Kidney (tissue), 13 donors: ENCODE measurements at regions not wholly inside any gene's neighbourhood (a gene's known extent, or its start where the extent isn't known, plus 50 kb on each side); places are given as distances from the start of the nearest gene placed in this dataset.

Source experiments
- DNase-seq, 5 donors: peaks; one replicate each; pipeline ENCODE4 v3.0.0-alpha.2; 2013 to 2020
- FAIRE-seq: peaks from 2 replicates; lab custom pipeline; 2012; peaks lifted over from hg19 to GRCh38; lab: Jason Lieb, UNC
- H3K27ac ChIP-seq, 2 donors: one replicate each; pipeline ENCODE4 v1.7.0; 2013; ENCODE audit warnings: low read depth in 2 of 2, low read length in 2 of 2, inconsistent platforms in 1 of 2
- H3K27me3 ChIP-seq: one replicate; pipeline ENCODE4 v1.7.1; 2013; ENCODE audit warnings: low read length, inconsistent platforms; ENCODE audit not compliant: control insufficient read depth, insufficient read depth
- H3K36me3 ChIP-seq, 3 donors: one replicate each; pipeline versions ENCODE4 v1.7.0 to v1.7.1; 2013; ENCODE audit warnings: low read length in 3 of 3, control low read depth in 1 of 3, inconsistent platforms in 1 of 3; ENCODE audit not compliant: insufficient read depth in 3 of 3, control insufficient read depth in 2 of 3
- H3K4me1 ChIP-seq, 3 donors: one replicate each; pipeline versions ENCODE4 v1.7.0 to v1.7.1; 2013; ENCODE audit warnings: low read length in 3 of 3, inconsistent platforms in 1 of 3, low read depth in 1 of 3; ENCODE audit not compliant: control insufficient read depth in 2 of 3, insufficient read depth in 2 of 3
- H3K4me3 ChIP-seq, 3 donors: one replicate each; pipeline versions ENCODE4 v1.7.0 to v1.8.1; 2013; ENCODE audit warnings: low read length in 3 of 3, control low read depth in 1 of 3, inconsistent platforms in 1 of 3
- H3K9ac ChIP-seq, 3 donors: one replicate each; pipeline versions ENCODE4 v1.7.0 to v1.7.1; 2013; ENCODE audit warnings: low read length in 3 of 3, control low read depth in 1 of 3, inconsistent platforms in 1 of 3
- H3K9me3 ChIP-seq, 3 donors: one replicate each; pipeline versions ENCODE4 v1.7.0 to v1.7.1; 2013; ENCODE audit warnings: low read length in 3 of 3, control low read depth in 1 of 3, inconsistent platforms in 1 of 3; ENCODE audit not compliant: control insufficient read depth in 2 of 3, insufficient read depth in 1 of 3
- CTCF ChIP-seq: IDR thresholded peaks from 3 replicates; pipeline ENCODE4 v1.5.1; 2012; ENCODE audit warnings: mild to moderate bottlenecking, moderate library complexity, borderline replicate concordance; ENCODE audit not compliant: insufficient read depth; ENCODE audit errors: extremely low read depth
- intact Hi-C: fragments of 100-400 bp; cut with DNase I; formaldehyde crosslinking; loops from one replicate; pipeline ENCODE4 v1.11.1; 2022
- donor health status: control.
- donor health status: control.
- donor health status: control.
- donor health status: control.
- donor health status: control.
- donor health status: DM: yes; HTN: yes; CAD: no.
- donor health status: Normal renal cell carcinoma (clear cell type).

- no peak overlapping the region for H3K27ac ChIP-seq
- H3K36me3 ChIP-seq, result no peaks in the 10 kb centered on the region
- DNase-seq (peak in 1 of 5 donors; percentile 59), FAIRE-seq (no peak)
- H3K27me3 ChIP-seq, result no peaks in the 10 kb centered on the region
- no peak overlapping the region for H3K9ac ChIP-seq
- H3K4me1 ChIP-seq, result no peaks in the 10 kb centered on the region
- intact Hi-C loops, result no loop called here
- no peaks in the 10 kb centered on the region for H3K9me3 ChIP-seq
- no peak for TF ChIP-seq CTCF
- H3K4me3 ChIP-seq, result no peak overlapping the region
Observed at GRCh38 chr17:22145605-22146178, 453.4 kb downstream of the KCNJ18 start.

DNA sequence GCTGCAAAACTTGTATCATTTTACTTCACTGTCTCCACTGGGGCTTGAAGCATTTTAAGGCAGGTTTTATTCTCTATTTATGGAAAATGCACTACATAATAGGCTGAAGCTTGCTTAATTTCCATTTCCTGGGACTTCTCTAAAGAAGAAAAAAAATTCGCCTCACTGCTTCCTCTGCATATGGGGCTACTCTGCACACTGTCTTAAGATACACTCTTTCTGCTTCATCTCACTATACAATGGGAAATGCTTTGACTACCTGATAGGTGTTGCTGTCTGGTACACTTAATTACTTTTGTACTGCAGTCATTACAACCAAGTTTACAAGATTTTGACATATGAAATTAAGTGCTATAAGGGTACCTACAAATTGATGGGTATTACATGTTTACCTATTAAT, 466.0 kb downstream of the KCNJ18 start:
- Histone ChIP-seq H3K9ac (no peak overlapping the region), H3K27ac (no peak overlapping the region), H3K4me1 (no peaks in the 10 kb centered on the region), H3K27me3 (no peaks in the 10 kb centered on the region), H3K4me3 (no peak overlapping the region), H3K9me3 (peaks cover 0 to 1% (median 0%) of the 10 kb centered on the region in 3 donors), H3K36me3 (no peaks in the 10 kb centered on the region)
- no peak for TF ChIP-seq CTCF
- no peak for DNase-seq
- no peak for FAIRE-seq
- intact Hi-C loops, result no loop called here

GRCh38 chr17:22161376-22161775, 469.1 kb downstream of the KCNJ18 start:
- no peaks in the 10 kb centered on the region for H3K27me3 ChIP-seq
- no peak for FAIRE-seq

More at GRCh38 chr17:22161376-22161775, 469.1 kb downstream of the KCNJ18 start:
- no peak for TF ChIP-seq CTCF
- DNase-seq, result no peak
- no peaks in the 10 kb centered on the region for H3K4me1 ChIP-seq
- no peaks in the 10 kb centered on the region for H3K36me3 ChIP-seq
- no peak overlapping the region for H3K27ac ChIP-seq
- H3K9me3 ChIP-seq, result peaks cover 0 to 1% (median 0%) of the 10 kb centered on the region in 3 donors
- H3K4me3 ChIP-seq, result no peak overlapping the region
- no peak overlapping the region for H3K9ac ChIP-seq
- intact Hi-C loops, result no loop called here
